ENCODE measurements at regions not wholly inside any gene's neighbourhood (a gene's known extent, or its start where the extent isn't known, plus 50 kb on each side); places are given as distances from the start of the nearest gene placed in this dataset.

GRCh38 chrX:1902901-1903235, 288.0 kb downstream of the ASMT start:
- Histone ChIP-seq H3K27ac (ENCODE audit: insufficient read depth, low read length) (no peak overlapping the region), H3K9me3 (ENCODE audit: control insufficient read depth, insufficient read depth, low read depth, low read length) (no peaks in the 10 kb centered on the region), H3K79me2 (ENCODE audit: control insufficient read depth, insufficient read depth, low read length) (no peaks in the 10 kb centered on the region), H3K4me1 (ENCODE audit: control insufficient read depth, extremely low read depth, insufficient read depth, low read length) (no peaks in the 10 kb centered on the region), H3K9ac (ENCODE audit: insufficient read depth, low read length) (no peak overlapping the region), H3K27me3 (ENCODE audit: control insufficient read depth, insufficient read depth, low read length) (no peaks in the 10 kb centered on the region), H3K4me3 (replicated peaks in 1 of 4; ENCODE audit: control extremely low read depth in 1 of 4, insufficient read depth in 1 of 4, low read depth in 3 of 4, low read length in 4 of 4) (no peak overlapping the region), H2AFZ (ENCODE audit: low read length) (no peak overlapping the region), H3K4me2 (ENCODE audit: extremely low read depth, insufficient read depth, low read length) (no peak overlapping the region), H4K20me1 (ENCODE audit: control insufficient read depth, extremely low read depth, insufficient read depth, low read length) (no peaks in the 10 kb centered on the region), H3K36me3 (ENCODE audit: control insufficient read depth, insufficient read depth, low read length) (no peaks in the 10 kb centered on the region)
- DNase-seq (ENCODE audit: low read depth in 2 of 2) = no peak
- TF ChIP-seq, protein P1, sequence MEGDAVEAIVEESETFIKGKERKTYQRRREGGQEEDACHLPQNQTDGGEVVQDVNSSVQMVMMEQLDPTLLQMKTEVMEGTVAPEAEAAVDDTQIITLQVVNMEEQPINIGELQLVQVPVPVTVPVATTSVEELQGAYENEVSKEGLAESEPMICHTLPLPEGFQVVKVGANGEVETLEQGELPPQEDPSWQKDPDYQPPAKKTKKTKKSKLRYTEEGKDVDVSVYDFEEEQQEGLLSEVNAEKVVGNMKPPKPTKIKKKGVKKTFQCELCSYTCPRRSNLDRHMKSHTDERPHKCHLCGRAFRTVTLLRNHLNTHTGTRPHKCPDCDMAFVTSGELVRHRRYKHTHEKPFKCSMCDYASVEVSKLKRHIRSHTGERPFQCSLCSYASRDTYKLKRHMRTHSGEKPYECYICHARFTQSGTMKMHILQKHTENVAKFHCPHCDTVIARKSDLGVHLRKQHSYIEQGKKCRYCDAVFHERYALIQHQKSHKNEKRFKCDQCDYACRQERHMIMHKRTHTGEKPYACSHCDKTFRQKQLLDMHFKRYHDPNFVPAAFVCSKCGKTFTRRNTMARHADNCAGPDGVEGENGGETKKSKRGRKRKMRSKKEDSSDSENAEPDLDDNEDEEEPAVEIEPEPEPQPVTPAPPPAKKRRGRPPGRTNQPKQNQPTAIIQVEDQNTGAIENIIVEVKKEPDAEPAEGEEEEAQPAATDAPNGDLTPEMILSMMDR (conservative IDR thresholded peaks at IDR 0.05 in 1 of 2, IDR thresholded peaks at IDR 0.05 in 1 of 2; ENCODE audit: low read depth in 1 of 2, low read length in 2 of 2) = no peak
- no peak for TF ChIP-seq EZH2 (IDR thresholded peaks at IDR 0.05; ENCODE audit: low read length, missing control alignments)

GRCh38 chrX:1903236-1903935, 288.5 kb downstream of the ASMT start:
- H4K20me1 ChIP-seq (ENCODE audit: control insufficient read depth, extremely low read depth, insufficient read depth, low read length) = no peaks in the 10 kb centered on the region
- no peaks in the 10 kb centered on the region for H3K4me1 ChIP-seq (ENCODE audit: control insufficient read depth, extremely low read depth, insufficient read depth, low read length)
- no peak overlapping the region for H2AFZ ChIP-seq (ENCODE audit: low read length)
- TF ChIP-seq, protein P1 (conservative IDR thresholded peaks at IDR 0.05 in 1 of 2, IDR thresholded peaks at IDR 0.05 in 1 of 2; ENCODE audit: low read depth in 1 of 2, low read length in 2 of 2) = no peak
- TF ChIP-seq EZH2 (IDR thresholded peaks at IDR 0.05; ENCODE audit: low read length, missing control alignments) = no peak
- no peaks in the 10 kb centered on the region for H3K27me3 ChIP-seq (ENCODE audit: control insufficient read depth, insufficient read depth, low read length)
- no peaks in the 10 kb centered on the region for H3K79me2 ChIP-seq (ENCODE audit: control insufficient read depth, insufficient read depth, low read length)
- no peaks in the 10 kb centered on the region for H3K9me3 ChIP-seq (ENCODE audit: control insufficient read depth, insufficient read depth, low read depth, low read length)
- no peak overlapping the region for H3K9ac ChIP-seq (ENCODE audit: insufficient read depth, low read length)
- no peak overlapping the region for H3K4me2 ChIP-seq (ENCODE audit: extremely low read depth, insufficient read depth, low read length)
- peak in 1 of 2 donors; percentile 63 for DNase-seq (ENCODE audit: low read depth in 2 of 2)
- no peak overlapping the region for H3K27ac ChIP-seq (ENCODE audit: insufficient read depth, low read length)
- no peak overlapping the region for H3K4me3 ChIP-seq (replicated peaks in 1 of 4; ENCODE audit: control extremely low read depth in 1 of 4, insufficient read depth in 1 of 4, low read depth in 3 of 4, low read length in 4 of 4)
- H3K36me3 ChIP-seq (ENCODE audit: control insufficient read depth, insufficient read depth, low read length) = no peaks in the 10 kb centered on the region

DNA sequence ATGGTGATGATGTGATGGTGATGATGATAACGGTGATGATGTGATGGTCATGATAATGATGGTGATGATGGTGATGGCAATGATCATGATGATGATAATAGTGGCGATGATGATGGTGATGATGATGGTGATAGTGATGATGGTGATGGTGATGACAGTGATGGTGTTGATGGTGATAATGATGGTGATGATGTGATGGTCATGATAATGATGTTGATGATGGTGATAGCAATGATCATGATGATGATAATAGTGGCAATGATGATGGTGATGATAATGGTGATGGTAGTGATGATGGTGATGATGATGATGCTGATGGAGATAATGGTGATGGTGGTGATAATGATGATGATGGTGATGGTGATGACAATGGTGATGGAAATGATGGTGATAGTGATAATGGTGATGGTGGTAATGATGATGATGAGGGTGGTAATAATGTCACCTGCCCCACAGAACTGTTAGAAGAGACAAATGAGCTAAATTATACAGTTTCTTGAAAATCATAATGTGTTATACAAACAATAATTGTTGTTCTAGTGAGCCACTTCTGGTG, 289.9 kb downstream of the ASMT start:
- TF ChIP-seq, protein P1 (conservative IDR thresholded peaks at IDR 0.05 in 1 of 2, IDR thresholded peaks at IDR 0.05 in 1 of 2; ENCODE audit: low read depth in 1 of 2, low read length in 2 of 2) = no peak
- no peak for TF ChIP-seq EZH2 (IDR thresholded peaks at IDR 0.05; ENCODE audit: low read length, missing control alignments)
- DNase-seq (ENCODE audit: low read depth in 2 of 2) = no peak
- no peak overlapping the region for H3K4me2 ChIP-seq (ENCODE audit: extremely low read depth, insufficient read depth, low read length)

More for the DNA sequence above, 289.9 kb downstream of the ASMT start:
- Histone ChIP-seq H3K4me3 (replicated peaks in 1 of 4; ENCODE audit: control extremely low read depth in 1 of 4, insufficient read depth in 1 of 4, low read depth in 3 of 4, low read length in 4 of 4) (no peak overlapping the region), H3K27ac (ENCODE audit: insufficient read depth, low read length) (no peak overlapping the region), H3K4me1 (ENCODE audit: control insufficient read depth, extremely low read depth, insufficient read depth, low read length) (no peaks in the 10 kb centered on the region), H2AFZ (ENCODE audit: low read length) (no peak overlapping the region), H3K9me3 (ENCODE audit: control insufficient read depth, insufficient read depth, low read depth, low read length) (no peaks in the 10 kb centered on the region), H4K20me1 (ENCODE audit: control insufficient read depth, extremely low read depth, insufficient read depth, low read length) (no peaks in the 10 kb centered on the region), H3K36me3 (ENCODE audit: control insufficient read depth, insufficient read depth, low read length) (no peaks in the 10 kb centered on the region), H3K9ac (ENCODE audit: insufficient read depth, low read length) (no peak overlapping the region), H3K79me2 (ENCODE audit: control insufficient read depth, insufficient read depth, low read length) (no peaks in the 10 kb centered on the region), H3K27me3 (ENCODE audit: control insufficient read depth, insufficient read depth, low read length) (no peaks in the 10 kb centered on the region)

Measured in fibroblast of lung (primary cell).